Bronchial epithelial cell (primary cell): ENCODE measurements at regions not wholly inside any gene's neighbourhood (a gene's known extent, or its start where the extent isn't known, plus 50 kb on each side); places are given as distances from the start of the nearest gene placed in this dataset.
A peak's percentile ranks its signal among the peaks of the same experiment; 100 is the strongest.

Experiments used
- DNase-seq: peaks from one replicate; pipeline ENCODE4 v3.0.0-alpha.2; 2010; ENCODE audit warnings: low read depth
- FAIRE-seq: peaks from 2 replicates; lab custom pipeline; 2011; peaks lifted over from hg19 to GRCh38; lab: Jason Lieb, UNC
- H3K27me3 ChIP-seq: 2 replicates; pipeline ENCODE4 v1.5.1; 2011; ENCODE audit warnings: low read length; ENCODE audit not compliant: control insufficient read depth, insufficient read depth
- H3K36me3 ChIP-seq: 2 replicates; pipeline ENCODE4 v1.5.1; 2011; ENCODE audit warnings: low read length; ENCODE audit not compliant: control insufficient read depth, insufficient read depth
- H3K4me3 ChIP-seq: 2 replicates; pipeline ENCODE4 v1.5.1; 2011; ENCODE audit warnings: mild to moderate bottlenecking, low read depth, low read length, control low read depth
- TF ChIP-seq, protein P1 (sequence below): IDR thresholded peaks from 2 replicates; pipeline ENCODE4 v1.5.1; 2011; ENCODE audit warnings: mild to moderate bottlenecking, moderate library complexity, low read length, control low read depth, inconsistent platforms; ENCODE audit not compliant: insufficient read depth, severe bottlenecking

DNA sequence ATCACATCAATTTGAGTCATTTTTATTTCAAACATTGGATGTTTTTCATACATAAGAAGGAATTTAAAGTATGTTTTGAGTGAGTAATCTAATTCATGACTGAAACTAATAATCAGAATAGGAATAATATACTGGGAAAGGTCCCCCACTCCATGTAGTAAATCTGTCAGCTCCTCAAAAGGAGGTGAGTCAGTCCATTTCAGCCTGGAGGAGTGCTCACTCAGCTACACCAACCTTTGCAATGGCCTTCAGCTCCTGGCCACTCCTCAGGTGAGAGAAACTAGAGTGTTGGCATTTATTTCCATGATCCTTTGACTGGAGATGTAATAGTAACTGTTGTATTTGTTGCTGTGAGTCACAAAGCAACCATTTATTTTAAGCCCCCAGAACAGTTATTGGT, 744.9 kb upstream of the ARRDC4 start:
- Histone ChIP-seq H3K27me3 (no peaks in the 10 kb centered on the region), H3K4me3 (no peak overlapping the region), H3K36me3 (no peaks in the 10 kb centered on the region)
- DNase-seq (no peak), FAIRE-seq (no peak)
- TF ChIP-seq, protein P1, sequence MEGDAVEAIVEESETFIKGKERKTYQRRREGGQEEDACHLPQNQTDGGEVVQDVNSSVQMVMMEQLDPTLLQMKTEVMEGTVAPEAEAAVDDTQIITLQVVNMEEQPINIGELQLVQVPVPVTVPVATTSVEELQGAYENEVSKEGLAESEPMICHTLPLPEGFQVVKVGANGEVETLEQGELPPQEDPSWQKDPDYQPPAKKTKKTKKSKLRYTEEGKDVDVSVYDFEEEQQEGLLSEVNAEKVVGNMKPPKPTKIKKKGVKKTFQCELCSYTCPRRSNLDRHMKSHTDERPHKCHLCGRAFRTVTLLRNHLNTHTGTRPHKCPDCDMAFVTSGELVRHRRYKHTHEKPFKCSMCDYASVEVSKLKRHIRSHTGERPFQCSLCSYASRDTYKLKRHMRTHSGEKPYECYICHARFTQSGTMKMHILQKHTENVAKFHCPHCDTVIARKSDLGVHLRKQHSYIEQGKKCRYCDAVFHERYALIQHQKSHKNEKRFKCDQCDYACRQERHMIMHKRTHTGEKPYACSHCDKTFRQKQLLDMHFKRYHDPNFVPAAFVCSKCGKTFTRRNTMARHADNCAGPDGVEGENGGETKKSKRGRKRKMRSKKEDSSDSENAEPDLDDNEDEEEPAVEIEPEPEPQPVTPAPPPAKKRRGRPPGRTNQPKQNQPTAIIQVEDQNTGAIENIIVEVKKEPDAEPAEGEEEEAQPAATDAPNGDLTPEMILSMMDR = no peak

DNA sequence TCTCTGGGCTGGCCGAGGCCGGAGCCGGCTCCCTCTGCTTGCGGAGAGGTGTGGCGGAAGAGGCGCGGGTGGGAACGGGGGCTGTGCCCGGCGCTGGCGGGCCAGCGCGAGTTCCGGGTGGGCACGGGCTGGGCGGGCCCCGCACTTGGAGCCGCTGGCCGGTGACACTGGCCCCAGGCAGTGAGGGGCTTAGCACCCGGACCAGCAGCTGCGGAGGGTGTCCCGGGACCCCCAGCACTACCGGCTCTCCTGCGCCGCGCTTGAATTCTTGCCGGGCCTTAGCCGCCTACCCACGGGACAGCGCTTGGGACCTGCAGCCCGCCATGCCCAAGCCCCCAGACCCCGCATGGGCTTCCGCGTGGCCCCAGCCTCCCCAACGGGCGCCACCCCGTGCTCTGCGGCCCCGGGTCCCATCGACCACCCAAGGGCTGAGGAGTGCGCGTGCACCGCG, 736.3 kb upstream of the ARRDC4 start:
- FAIRE-seq = no peak
- Histone ChIP-seq H3K36me3 (no peaks in the 10 kb centered on the region), H3K27me3 (no peaks in the 10 kb centered on the region), H3K4me3 (no peak overlapping the region)
- TF ChIP-seq, protein P1 = no peak
- DNase-seq = no peak

DNA sequence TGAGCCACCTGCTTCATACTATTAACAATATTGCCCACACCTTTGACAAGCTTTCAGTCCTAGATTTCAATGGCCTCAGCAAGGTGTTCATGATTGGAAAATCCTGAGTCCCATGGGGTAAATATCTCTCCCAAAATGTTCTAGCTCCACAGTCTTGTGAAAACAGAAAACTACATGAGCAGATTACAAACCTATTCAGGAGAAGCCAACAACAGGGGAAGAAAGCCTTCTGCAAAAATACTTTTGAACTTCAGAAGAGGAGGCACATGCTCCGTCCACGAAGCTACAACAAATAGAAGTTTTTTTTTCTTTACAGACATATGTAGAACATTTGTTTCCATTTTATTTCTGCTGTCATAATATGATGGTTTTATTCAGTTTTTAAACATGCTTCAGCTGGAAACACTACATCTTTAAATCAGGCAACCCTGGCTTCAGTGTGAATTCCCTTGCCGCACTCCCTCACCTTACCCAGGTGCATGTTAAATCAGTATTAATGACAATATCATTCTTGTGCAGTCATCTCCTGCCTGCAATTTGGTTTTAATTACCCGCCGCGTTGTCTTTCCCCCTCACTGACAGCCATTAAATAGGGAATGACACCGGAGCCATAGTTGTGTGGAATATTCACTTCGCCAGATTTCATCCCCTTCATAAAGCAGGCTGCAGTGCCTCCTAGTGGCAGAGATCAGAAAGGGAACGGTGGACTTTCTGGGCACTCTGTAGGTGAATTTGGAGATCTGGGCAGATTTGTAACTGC, 725.5 kb upstream of the ARRDC4 start:
- Histone ChIP-seq H3K4me3 (no peak overlapping the region), H3K36me3 (no peaks in the 10 kb centered on the region), H3K27me3 (no peaks in the 10 kb centered on the region)
- DNase-seq = peak; percentile 28
- TF ChIP-seq, protein P1 = peak; percentile 70
- FAIRE-seq = no peak

DNA sequence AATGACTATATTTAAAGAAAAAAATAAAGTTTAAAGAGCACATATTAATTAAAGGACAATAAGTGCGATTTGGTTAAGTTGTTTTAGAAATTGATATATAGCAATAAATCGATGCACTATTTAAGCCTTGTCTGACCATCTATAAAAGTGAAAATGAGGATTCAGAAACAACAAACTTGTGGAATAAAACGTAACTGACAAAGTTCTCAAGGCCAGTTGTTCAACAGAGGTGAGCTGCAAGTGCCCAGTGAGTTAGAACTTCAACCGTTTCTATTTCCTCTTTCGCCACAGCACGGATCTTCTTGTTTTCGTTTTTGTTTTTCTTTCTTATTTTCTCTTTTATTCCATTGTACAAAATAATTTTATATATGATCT, 724.9 kb upstream of the ARRDC4 start:
- no peak for DNase-seq
- TF ChIP-seq, protein P1 = no peak
- H3K36me3 ChIP-seq = no peaks in the 10 kb centered on the region
- H3K4me3 ChIP-seq = no peak overlapping the region
- no peak for FAIRE-seq
- no peaks in the 10 kb centered on the region for H3K27me3 ChIP-seq

DNA sequence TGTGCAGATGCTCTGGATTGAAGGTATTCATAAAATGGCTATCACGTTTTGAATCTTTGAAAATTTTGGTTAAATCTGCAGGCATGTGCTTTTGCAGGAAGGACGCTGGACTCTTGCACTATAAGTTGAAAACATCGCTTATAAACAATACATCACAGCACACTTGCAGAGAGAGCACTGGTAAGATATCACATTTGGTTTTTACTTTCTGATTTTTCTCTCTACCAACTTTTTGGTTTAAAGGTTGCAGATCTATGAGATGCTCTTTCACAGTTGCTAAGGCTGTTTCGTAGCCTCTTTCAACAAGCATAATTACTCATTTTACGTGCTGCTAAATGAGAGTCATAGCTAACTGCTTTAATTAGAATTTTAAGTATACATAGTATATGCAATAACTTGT, 724.4 kb upstream of the ARRDC4 start:
- FAIRE-seq = no peak
- no peaks in the 10 kb centered on the region for H3K27me3 ChIP-seq
- TF ChIP-seq, protein P1 = no peak

DNA sequence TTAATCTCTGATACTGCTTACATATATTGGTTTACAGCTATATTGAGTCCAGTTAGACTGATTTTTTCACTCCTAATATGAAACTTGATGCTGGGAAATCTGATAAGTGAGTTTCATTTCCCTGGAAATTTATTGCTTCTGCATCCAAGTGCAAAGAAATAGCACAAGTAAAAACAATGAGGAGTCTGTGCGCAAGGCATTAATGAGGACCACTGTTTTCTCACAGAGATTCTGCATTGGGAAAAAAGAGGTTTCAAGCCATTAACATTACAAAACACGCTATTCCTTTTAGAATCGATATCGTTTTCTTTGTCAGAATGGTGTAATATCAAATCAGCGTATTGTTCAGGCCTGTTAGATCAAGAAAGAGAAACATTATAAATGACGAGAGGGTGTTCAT, 723.3 kb upstream of the ARRDC4 start:
- no peak overlapping the region for H3K4me3 ChIP-seq
- no peak for FAIRE-seq
- H3K27me3 ChIP-seq = no peaks in the 10 kb centered on the region
- TF ChIP-seq, protein P1 = no peak
- H3K36me3 ChIP-seq = no peaks in the 10 kb centered on the region
- DNase-seq = no peak

More for the DNA sequence above, 724.4 kb upstream of the ARRDC4 start:
- no peak for DNase-seq
- H3K4me3 ChIP-seq = no peak overlapping the region
- no peaks in the 10 kb centered on the region for H3K36me3 ChIP-seq
